IPS-NIHi7 (cell line): ENCODE measurements at regions not wholly inside any gene's neighbourhood (a gene's known extent, or its start where the extent isn't known, plus 50 kb on each side); places are given as distances from the start of the nearest gene placed in this dataset.
A peak's percentile ranks its signal among the peaks of the same experiment; 100 is the strongest.
"Not testable (repeated sequence)": the region's sequence is repeated elsewhere in the genome, so short reads cannot be mapped to it uniquely, and the experiment has no call there.

ENCODE experiments used
- DNase-seq: peaks from one replicate; pipeline ENCODE4 v3.0.0; 2012; ENCODE audit warnings: mixed read lengths; ENCODE audit errors: extremely low spot score

DNA sequence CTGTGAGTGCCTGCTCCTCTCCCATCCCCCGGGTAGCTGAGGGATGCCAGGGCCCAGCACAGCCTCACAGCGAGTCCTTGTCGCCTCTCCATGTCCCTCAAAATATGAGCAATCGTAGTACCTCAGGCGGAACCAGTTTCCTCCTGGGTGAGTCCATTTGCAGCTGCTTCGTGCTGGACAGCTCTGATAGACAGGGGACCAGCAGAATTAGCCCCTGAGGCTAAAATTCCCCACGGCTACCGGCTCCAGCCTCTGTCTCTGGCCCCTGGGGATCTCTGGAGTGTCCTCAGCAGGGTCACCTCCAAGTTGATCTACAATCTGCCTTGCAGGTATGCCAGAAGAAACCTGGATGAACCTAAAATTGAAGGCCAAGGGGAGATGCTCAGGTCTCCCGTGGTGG lies 115.8 kb upstream of the FBXL7 start:
- peak; percentile 20 for DNase-seq

DNA sequence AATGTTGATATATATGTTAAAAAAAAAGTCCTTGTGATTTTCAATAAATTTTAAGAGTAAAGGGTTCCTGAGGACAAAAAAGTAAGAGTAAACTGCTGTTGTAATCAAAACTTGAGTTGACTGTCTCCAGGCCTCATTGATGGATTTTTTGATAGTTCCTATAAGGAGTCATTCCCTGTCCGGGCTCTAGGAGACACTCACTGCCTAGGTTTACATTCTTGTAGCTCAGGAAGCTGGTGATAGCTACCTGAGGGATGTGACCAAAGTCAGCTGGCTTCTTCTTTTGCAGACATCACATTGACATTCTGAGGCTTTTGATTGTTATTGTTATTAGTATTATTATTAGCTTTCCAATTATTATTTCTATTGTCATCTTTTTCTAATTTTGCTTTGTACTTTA lies 116.5 kb upstream of the FBXL7 start:
- DNase-seq: peak; percentile 55

DNA sequence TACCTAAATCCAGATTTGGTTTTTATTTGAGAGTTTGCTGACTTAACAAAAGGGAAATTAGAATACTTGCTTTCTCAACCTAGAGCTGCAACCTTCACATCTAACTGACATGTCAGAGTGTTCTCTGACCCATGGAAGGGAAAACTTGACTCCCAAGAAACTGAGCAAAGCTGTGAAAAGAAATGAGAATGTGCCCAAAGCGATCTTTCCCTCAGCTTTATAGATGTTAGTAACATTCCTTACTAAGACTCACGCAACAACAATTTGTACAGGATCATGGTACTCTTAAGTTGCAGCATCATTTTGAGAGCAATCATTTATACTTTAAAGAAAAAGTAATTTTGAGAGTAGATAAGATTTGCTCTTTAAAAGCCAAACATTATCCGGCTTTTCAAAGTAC lies 117.0 kb upstream of the FBXL7 start:
- no peak for DNase-seq

DNA sequence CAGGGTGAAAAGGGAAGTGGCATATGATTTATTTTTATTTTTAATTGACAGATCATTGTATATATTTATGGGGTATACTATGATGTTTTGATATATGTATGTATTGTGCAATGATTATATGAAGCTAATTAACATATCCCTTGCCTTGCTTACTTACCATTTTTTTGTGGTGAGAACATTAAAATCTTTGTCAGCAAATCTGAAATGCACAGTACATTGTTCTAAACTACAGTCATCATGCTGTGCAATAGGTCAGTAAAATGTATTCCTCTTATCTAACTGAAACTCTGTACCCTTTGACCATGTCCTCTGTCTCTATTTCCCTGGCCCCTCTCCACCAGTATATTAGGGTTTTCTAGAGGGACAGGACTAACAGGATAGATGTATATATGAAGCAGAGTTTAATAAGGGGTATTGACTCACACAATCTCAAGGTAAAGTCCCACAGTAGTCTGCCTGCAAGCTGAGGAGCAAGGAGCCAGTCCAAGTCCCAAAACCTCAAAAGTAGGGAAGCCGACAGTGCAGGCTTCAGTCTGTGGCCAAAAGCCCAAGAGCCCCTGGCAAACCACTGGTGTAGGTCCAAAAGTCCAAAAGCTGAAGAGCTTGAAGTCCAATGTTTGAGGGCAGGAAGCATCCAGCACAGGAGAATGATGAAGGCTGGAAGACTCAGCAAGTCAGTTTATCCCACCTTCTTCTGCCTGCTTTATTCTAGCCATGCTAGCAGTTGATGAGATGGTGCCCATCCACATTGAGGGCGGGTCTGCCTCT lies 122.2 kb upstream of the FBXL7 start:
- no peak for DNase-seq

DNA sequence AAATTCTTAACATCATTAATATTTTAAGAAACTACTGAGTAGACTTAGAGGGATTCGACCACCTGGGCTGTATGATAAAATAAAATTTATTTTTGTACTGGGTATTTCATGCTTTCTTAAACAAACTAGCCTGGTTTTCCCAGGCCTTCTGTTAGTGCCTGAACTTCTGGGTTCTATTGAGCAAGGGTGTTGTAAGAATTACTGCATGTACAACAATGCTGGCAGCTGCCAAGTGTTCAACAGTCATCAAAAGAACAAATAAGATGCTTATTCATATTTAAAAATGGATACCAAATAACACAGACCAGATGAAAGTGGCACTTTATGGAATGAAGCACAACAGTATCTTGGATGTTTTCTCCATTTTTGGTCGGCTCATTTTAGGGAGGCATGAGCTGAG lies 123.2 kb upstream of the FBXL7 start:
- DNase-seq: no peak

DNA sequence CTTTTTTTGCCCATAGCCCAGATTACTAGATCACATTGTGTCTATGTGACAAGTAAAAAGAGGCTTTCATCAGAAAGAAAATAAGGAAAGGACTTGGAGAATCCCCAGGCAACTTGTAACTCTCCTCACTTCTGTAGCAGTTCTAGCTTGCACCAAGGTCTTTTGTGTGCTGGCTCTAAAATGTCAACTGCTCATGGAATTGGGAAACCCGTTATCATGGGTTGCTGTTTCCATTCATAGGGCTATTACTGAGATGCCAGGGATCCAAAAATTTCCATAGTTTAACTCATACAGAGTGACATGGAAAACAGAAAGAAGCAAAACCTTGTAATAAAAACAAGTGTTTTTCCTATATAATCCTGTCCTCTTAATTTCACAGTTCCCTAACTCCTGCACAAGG lies 123.9 kb upstream of the FBXL7 start:
- DNase-seq: no peak

DNA sequence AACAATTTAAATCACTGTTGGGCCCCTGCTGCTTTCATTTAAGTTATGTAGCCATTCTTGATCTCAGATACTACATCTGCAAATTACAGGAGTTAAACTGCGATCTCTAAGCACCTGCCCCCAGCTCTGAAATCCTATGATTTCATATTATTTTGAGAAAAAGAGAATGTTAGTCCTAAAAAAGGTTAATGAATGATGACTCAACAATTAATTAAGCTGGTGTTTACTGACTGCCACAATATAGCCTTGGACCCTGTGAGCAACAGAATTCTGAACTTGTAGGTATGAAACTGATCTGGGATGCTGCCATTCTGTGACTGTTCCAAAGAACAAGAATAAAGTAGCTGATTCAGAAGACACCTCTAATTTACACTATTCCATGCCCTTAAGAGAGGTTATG lies 124.4 kb upstream of the FBXL7 start:
- DNase-seq: no peak

DNA sequence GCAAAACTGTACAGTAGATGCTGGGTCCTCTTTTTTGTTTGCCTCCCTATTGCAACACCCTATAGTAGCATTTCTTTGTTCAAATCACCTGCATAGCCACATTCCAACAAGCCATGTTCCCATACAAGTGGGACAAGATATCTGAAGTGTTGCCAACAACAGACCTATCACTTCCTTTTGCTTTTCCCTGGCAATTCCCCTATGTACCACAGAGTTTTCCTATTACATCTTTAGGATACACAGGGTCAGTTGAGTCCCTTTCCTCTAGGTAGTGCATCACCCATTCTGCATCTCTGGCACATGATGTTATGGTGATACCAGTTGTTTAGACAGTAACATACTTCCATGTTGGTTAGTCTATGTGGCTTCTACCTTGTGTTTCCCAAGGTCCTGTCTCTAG lies 125.1 kb upstream of the FBXL7 start:
- DNase-seq: no peak

DNA sequence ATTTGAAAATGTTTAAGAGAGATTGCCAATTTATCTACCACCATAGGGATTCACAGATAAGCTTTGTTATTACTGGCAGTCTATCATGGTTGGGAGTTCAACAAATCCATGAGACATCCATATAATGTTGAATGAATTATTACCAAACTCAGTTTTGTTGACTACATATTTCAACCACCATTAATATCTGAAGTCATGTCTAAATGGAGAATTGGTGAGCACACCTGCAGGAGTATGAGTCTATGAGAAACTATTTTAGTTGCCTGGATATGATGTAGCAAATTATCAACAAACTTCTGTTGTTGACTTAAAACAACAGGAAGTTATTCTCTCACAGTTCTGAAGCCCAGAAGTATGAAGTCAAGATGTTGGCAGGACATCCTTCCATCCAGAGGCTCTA lies 126.8 kb upstream of the FBXL7 start:
- DNase-seq: no peak

DNA sequence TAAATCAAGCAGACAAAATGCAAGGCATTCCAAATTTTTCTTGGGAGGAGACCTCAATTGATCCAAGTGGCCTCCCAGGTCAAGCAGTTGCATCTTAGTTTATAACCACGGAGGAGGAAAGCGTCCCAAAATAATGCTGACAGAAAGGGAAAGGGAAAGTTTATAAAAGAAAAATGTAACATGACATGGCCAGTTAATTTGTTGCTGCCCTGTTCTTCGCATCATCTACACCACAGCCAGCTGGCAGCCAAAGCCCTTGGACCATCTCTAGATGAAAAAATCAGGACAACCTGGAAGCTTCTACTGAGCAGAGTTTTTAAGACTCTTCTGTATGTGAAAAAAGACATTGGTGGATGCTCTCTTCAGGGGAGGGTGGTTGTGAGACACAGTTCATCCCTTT lies 128.8 kb upstream of the FBXL7 start:
- DNase-seq: no peak

DNA sequence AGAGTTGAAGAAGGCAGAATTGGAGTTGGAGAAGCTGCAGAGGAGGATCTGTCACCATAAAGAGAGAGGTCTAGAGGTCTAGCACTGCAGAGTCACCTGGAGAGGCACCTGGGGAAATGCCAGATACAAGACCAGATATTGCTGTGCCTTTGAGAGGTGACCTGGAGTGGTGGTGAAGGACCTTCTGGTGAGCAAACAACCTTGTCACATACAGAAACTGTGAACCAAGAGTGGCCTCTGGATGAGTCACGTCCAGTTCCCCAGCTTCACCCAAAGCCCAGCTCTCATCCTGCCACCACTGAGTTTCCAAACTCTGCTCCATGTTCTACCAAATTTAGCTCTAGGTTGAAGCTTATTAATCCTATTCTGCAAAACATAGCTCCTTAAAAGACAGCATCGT lies 131.1 kb upstream of the FBXL7 start:
- DNase-seq: no peak

DNA sequence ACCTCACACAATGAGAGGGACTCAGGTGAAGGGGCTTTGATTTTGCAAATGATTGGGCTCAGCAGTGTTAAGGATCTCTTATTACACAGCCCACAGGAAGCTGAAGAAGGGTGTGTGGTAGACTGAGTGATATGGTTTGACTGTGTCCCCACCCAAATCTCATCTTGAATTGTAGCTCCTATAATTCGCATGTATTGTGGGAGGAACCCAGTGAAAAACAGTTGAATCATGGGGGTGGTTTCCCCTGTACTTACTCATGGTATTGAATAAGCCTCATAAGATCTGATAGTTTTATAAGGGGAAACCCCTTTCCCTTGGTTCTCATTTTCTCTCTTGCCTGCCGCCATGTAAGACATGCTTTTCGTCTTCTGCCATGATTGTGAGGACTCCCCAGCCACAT lies 132.5 kb upstream of the FBXL7 start:
- DNase-seq: no peak

DNA sequence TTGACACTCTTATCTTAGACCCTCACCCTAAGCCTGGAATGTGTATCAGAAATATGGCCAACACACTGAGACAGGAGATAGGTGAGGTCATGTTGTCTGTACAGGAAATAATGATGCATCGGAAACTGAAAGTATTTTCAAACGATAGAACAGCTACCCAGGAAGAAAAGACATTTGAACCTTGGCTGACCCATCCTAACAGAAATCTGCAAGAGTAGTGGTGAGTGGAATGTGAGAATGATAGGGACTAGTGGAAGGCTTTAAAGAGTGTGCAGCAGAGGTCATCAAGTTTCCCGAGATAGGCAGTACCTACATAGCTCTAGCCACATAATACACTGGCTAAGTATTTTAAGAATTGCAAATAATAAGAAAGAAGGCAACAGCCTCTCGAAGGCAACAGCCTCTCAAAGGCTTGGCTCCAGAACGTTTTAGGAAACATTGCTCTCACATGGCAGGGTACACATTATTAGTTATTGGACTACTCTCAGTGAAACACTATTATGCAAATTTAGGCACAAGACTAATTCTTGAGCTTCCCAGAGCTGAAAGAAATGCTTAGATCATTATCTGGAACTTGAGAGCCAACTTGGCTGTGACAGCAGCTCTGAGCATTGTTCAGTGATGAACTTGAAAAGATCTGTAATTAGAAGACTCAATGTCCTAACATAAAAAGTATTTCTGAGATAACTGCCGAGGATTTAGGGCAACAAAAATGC lies 133.1 kb upstream of the FBXL7 start:
- DNase-seq: no peak

DNA sequence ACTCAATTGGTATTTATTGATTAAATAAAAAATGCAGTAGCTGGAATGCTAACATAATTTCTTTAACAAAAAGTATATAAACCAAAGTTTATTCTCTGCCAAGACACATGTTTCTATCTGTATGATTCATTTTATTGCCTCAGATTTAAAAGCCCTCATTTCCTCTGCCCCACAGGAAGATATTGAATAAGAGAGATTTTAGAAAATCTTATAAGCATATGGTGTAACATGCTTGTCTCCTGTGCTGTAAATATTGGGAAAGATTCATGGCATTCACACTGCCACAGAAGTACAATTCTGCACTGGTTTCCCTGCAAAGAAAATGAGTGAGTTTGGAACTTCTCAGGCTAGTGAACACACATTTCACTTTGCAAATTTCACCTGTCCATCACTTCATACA lies 134.9 kb upstream of the FBXL7 start:
- no peak for DNase-seq

DNA sequence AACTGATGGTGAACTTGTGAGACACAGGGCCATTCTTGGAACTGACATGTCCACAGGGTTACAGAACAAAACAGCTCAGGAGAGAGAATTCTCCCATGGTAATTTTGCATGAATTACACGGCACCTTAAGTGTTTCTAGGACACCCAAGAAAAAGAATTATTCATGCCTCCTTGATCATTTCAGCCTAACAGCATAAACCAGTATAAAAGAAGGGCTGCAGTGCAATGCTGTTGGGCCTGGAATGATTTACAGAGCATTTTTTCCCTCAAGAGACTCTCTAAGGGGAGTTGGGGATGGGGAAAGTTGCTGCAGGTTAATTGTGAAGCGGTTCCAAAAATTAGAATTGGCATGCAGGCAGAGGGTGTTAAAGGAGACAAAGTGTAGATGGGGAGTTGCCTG lies 136.4 kb upstream of the FBXL7 start:
- DNase-seq: no peak

DNA sequence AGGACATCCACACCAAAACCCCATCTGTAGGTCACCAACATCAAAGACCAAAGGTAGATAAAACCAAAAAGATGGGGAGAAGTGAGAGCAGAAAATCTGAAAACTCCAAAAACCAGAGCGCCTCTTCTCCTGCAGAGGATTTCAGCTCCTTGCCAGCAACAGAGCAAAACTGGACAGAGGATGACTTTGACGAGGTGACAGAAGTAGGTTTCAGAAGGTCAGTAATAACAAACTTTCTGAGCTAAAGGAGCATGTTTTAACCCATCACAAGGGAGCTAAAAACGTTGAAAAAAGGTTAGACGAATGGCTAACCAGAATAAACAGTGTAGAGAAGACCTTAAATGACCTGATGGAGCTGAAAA lies 142.9 kb upstream of the FBXL7 start:
- not testable (repeated sequence) for DNase-seq

DNA sequence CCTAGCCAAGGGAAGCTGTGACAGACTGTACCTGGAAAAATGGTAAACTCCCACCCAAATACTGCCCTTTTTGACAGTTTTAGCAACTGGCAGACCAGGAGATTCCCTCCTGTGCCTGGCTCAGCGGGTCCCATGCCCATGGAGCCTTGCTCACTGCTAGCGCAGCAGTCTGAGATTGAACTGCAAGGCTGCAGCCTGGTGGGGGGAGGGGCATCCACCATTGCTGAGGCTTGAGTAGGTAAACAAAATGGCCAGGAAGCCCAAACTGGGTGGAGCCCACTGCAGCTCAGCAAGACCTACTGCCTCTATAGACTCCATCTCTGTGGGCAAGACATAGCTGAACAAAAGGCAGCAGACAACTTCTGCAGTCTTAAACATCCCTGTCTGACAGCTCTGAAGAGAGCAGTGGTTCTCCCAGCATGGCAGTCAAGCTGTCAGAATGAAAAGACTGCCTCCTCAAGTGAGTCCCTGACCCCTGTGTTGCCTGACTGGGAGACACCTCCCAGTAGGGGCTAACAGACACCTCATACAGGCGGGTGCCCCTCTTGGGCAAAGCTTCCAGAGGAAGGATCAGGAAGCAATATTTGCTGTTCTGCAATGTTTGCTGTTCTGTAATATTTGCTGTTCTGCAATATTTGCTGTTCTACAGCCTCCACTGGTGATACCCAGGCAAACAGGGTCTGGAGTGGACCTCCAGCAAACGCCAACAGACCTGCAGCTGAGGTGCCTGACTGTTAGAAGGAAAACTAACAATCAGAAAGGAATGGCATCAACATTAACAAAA lies 143.5 kb upstream of the FBXL7 start:
- not testable (repeated sequence) for DNase-seq

DNA sequence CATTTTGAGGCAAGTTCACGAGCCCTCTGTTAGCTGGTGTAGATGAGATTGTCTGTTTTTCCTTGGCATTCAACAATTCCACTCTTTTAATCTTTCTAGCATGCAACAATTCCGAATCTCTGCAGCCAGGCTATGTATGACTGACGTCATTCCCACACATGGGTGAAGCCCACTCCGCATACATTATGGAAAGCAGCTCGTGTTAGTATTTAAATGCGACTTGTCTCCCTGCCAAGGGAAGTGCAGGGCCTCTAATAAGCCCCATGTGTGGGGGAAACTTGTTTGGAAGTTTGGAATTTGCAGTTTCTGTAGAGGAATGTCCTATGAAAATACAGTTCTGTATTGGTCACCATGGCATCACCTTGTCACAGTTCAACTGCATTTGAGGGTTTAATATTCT lies 146.0 kb upstream of the FBXL7 start:
- DNase-seq: no peak

DNA sequence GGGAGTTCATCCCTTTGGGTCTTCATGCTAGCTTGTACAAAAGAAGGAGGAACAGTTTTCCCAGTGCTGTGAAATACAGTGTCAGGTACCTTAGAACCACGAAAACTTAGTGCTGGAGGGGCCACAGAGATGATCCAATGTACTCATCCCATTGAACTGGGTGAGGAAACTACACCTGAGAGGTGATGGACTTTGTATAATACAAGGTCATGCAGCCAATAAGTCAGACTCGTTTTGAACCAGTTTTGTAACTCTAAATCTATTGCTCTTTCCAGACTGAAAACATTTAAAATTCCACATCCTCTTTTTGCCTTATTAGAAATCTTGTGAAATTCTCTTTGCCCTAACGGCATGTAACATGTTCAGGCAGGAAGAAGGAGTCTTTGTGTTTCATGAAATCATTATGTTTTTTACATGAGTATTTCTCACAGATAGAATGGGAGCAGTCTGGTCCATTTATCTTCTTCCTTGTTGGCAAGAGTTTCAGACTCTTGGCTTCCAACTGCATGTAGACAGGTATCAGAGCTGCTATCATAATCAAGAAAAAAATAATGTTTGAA lies 146.8 kb upstream of the FBXL7 start:
- DNase-seq: no peak

DNA sequence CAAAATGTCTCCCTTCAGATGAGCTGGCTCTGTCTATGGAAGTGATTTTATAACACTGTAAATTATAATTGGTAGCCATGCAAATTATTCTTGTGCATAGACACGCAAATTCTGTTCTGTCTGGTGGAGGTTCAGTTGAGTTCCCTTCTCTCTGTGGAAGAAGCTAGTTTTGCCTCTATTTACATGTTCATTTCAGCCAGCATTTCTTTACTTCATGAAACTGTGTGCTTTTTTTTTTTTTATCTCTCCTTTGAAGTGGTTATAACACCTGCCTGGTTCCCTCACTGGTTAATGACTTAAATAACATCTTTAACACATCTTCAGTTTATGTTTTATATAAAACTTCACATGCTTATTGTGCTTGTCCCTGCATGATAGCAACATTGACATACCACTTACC lies 149.4 kb upstream of the FBXL7 start:
- no peak for DNase-seq

DNA sequence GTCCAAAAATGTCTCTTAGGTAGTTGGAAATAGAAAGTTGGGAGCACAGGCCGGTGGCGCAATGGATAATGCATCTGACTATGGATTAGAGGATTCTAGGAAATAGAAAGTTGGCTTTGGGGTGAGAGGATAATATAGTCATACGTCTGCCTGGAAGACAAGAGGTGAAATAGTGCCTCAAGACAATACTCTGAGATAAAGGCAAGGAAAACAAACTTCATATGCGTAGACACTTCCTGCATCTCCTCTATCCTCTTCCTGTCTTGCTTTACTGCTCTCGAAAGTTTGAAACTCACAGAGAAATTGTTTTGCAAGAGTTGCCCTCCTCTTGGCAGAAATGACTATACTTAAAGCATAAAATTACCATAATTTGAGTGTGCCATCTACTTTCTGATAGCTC lies 153.2 kb upstream of the FBXL7 start:
- DNase-seq: no peak

DNA sequence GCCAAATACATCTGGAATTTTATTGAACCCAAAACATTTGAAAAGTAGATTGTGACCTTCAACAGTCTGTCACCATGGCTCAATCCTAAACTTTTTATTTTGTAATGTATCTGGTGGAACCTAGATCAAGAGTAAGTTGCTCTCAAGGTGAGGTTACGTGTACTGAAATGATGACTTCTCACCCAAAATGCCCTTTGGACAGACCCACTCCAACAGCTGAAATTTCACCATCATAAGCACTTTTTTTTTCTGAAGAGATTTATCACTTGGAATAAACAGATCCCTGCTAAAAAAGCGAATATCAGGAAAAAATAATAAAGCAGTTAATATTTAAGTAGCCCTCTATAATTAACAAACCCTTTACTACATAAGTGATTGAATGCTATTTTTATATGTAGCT lies 155.0 kb upstream of the FBXL7 start:
- no peak for DNase-seq

DNA sequence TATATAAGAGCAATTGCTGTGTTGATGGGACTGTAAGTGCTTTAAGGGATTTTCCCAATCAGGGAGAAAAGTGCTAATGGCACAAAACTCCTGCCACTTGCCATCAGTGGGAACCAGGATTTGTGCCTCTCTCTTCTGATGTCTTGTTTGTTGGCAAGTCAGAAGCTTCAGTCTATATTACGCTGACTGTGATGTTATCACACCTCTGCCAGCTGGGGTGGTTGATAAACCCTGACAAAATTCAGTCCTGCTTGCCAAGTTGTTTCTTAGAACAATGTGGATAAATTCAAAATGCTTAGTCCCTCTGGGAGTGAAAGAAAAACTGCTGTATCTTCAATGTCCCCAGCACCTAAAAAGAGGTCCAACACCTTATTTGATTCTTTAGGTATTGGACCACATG lies 161.4 kb upstream of the FBXL7 start:
- no peak for DNase-seq
